KMS-11 (cell line): ENCODE measurements at regions not wholly inside any gene's neighbourhood (a gene's known extent, or its start where the extent isn't known, plus 50 kb on each side); places are given as distances from the start of the nearest gene placed in this dataset.

Experiments
- H2AFZ ChIP-seq: fragments of 200-600 bp; sonication (generic); 2 replicates; pipeline ENCODE4 v1.6.1; 2016; ENCODE audit warnings: antibody characterized with exemption, mixed run types, low read depth
- H3K27ac ChIP-seq: fragments of 200-600 bp; sonication (generic); 2 replicates; pipeline ENCODE4 v1.6.1; 2016; ENCODE audit warnings: mild to moderate bottlenecking, mixed run types
- H3K27me3 ChIP-seq: fragments of 200-600 bp; sonication (generic); 2 replicates; pipeline ENCODE4 v1.6.1; 2017; ENCODE audit warnings: mild to moderate bottlenecking, low read depth, mixed run types, moderate library complexity; ENCODE audit not compliant: insufficient read depth
- H3K36me3 ChIP-seq: fragments of 200-600 bp; sonication (generic); 2 replicates; pipeline ENCODE4 v1.6.1; 2017; ENCODE audit warnings: mild to moderate bottlenecking, mixed run types; ENCODE audit not compliant: insufficient read depth
- H3K4me1 ChIP-seq: fragments of 200-600 bp; sonication (generic); 2 replicates; pipeline ENCODE4 v1.6.1; 2016; ENCODE audit warnings: mild to moderate bottlenecking, low read depth, mixed run types; ENCODE audit not compliant: poor library complexity, severe bottlenecking
- H3K4me2 ChIP-seq: fragments of 200-600 bp; sonication (generic); 2 replicates; pipeline ENCODE4 v1.7.0; 2016; ENCODE audit warnings: mild to moderate bottlenecking, mixed run types
- H3K4me3 ChIP-seq: fragments of 200-600 bp; sonication (generic); IDR thresholded peaks from 2 replicates; pipeline ENCODE4 v1.6.1; 2017; ENCODE audit warnings: low read depth, low read length, mixed read lengths; ENCODE audit not compliant: insufficient read depth
- H3K79me2 ChIP-seq: fragments of 200-600 bp; sonication (generic); 2 replicates; pipeline ENCODE4 v1.6.1; 2016; ENCODE audit warnings: low read depth, mixed run types; ENCODE audit not compliant: insufficient read depth
- H3K9ac ChIP-seq: fragments of 200-600 bp; sonication (generic); 2 replicates; pipeline ENCODE4 v1.6.1; 2016; ENCODE audit warnings: mild to moderate bottlenecking, mixed run types
- H4K20me1 ChIP-seq: fragments of 200-600 bp; sonication (generic); 2 replicates; pipeline ENCODE4 v1.6.1; 2016; ENCODE audit warnings: mild to moderate bottlenecking, mixed run types; ENCODE audit not compliant: insufficient read depth
- TF ChIP-seq, protein P1 (sequence below): fragments of 200-600 bp; sonication (generic); conservative IDR thresholded peaks from 2 replicates; pipeline ENCODE4 v1.6.1; 2017; ENCODE audit warnings: low read depth, mild to moderate bottlenecking, antibody characterized with exemption, low read length, moderate library complexity, mixed read lengths

DNA sequence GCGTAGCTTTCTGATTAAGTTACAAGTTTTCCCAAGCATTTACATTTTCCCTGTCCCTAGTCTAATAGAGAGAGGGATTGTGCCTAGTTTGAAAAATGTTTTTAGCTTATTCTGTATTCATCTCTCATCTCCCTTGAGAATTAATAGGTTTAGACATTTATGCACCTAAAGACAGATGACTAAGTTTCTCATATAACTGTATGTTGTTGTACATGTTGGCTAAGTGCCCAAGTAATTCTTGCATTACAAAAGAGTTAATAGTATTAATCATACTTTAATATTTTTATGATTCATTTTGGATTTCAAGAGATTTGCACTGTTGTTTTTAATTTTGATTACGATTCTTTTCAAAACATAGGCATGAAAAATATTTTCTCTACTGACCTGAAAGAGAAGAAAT, 109.0 kb upstream of the TBL1XR1 start:
- H3K27ac ChIP-seq: no peak overlapping the region
- no peaks in the 10 kb centered on the region for H3K27me3 ChIP-seq
- H3K36me3 ChIP-seq: no peaks in the 10 kb centered on the region
- no peak overlapping the region for H3K4me3 ChIP-seq
- no peak overlapping the region for H2AFZ ChIP-seq
- H3K79me2 ChIP-seq: no peaks in the 10 kb centered on the region
- H4K20me1 ChIP-seq: no peaks in the 10 kb centered on the region
- H3K4me1 ChIP-seq: no peaks in the 10 kb centered on the region
- no peak overlapping the region for H3K4me2 ChIP-seq
- no peak overlapping the region for H3K9ac ChIP-seq
- TF ChIP-seq, protein P1, sequence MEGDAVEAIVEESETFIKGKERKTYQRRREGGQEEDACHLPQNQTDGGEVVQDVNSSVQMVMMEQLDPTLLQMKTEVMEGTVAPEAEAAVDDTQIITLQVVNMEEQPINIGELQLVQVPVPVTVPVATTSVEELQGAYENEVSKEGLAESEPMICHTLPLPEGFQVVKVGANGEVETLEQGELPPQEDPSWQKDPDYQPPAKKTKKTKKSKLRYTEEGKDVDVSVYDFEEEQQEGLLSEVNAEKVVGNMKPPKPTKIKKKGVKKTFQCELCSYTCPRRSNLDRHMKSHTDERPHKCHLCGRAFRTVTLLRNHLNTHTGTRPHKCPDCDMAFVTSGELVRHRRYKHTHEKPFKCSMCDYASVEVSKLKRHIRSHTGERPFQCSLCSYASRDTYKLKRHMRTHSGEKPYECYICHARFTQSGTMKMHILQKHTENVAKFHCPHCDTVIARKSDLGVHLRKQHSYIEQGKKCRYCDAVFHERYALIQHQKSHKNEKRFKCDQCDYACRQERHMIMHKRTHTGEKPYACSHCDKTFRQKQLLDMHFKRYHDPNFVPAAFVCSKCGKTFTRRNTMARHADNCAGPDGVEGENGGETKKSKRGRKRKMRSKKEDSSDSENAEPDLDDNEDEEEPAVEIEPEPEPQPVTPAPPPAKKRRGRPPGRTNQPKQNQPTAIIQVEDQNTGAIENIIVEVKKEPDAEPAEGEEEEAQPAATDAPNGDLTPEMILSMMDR: no peak

DNA sequence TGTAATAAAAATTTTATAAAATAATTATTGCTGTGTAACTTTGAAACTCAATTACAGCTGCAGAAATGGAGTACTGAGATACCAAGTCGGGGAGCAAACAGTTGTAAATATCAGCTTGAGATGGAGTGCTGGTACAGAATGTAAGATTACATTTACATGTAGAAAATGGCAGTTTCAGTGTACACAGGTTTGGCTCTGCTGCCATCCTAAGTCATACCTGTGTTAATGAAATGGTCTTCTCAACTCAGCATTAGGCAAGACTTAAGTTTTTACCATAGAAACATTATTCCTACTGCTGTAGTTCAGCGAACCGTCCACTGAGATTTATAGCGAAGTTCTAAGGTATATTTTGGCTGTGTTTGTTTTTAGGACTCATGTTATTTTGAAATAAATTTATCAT, 110.1 kb upstream of the TBL1XR1 start:
- H3K36me3 ChIP-seq: no peaks in the 10 kb centered on the region
- TF ChIP-seq, protein P1: no peak
- H3K27ac ChIP-seq: no peak overlapping the region
- no peaks in the 10 kb centered on the region for H3K27me3 ChIP-seq
- H3K4me2 ChIP-seq: no peak overlapping the region
- no peaks in the 10 kb centered on the region for H4K20me1 ChIP-seq
- H3K4me3 ChIP-seq: no peak overlapping the region
- H2AFZ ChIP-seq: no peak overlapping the region
- no peak overlapping the region for H3K9ac ChIP-seq
- H3K4me1 ChIP-seq: no peaks in the 10 kb centered on the region
- no peaks in the 10 kb centered on the region for H3K79me2 ChIP-seq

DNA sequence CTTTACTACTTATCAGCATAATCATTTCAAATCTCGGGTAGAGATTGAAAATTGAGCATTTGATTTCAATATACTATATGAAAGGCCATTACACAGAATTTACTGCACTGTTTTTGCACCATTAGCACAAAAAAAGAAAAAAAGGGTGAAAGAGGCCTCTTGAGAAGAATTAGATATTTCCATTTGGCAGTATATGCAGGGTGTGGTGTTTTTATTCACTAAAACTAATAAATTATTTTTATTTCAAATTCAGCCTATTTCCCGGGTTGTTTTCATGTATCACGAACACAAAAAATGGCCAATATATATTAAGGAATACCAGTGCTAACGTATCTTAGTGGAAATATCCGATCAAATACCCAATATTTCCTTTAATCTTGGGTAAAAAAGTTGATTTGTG, 110.5 kb upstream of the TBL1XR1 start:
- no peaks in the 10 kb centered on the region for H3K79me2 ChIP-seq

DNA sequence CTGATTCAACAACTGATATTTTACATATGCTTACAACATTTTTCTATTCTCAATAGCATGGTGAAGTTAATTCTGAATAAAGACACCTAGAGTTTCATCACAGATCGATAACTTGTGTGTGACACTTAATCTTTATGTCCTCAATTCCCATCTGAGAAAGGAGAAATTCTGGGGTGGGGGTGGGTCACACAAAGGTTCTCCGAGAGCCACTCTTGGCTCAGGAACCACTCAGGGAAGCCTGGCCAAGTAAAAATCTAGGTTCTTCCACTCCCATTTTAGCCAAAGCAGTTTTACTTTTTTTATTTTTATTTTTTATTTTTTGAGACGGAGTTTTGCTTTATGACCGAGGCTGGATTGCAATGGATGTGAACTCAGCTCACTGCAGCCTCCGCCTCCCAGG, 111.0 kb upstream of the TBL1XR1 start:
- Histone ChIP-seq H3K79me2 (no peaks in the 10 kb centered on the region), H3K4me2 (no peak overlapping the region), H3K27me3 (no peaks in the 10 kb centered on the region), H3K36me3 (no peaks in the 10 kb centered on the region), H2AFZ (no peak overlapping the region), H3K9ac (no peak overlapping the region), H4K20me1 (no peaks in the 10 kb centered on the region), H3K27ac (no peak overlapping the region), H3K4me1 (no peaks in the 10 kb centered on the region), H3K4me3 (no peak overlapping the region)
- TF ChIP-seq, protein P1: no peak

More for the DNA sequence above, 110.5 kb upstream of the TBL1XR1 start:
- Histone ChIP-seq H2AFZ (no peak overlapping the region), H3K27me3 (no peaks in the 10 kb centered on the region), H4K20me1 (no peaks in the 10 kb centered on the region), H3K4me2 (no peak overlapping the region), H3K27ac (no peak overlapping the region), H3K4me1 (no peaks in the 10 kb centered on the region), H3K36me3 (no peaks in the 10 kb centered on the region), H3K9ac (no peak overlapping the region), H3K4me3 (no peak overlapping the region)
- TF ChIP-seq, protein P1: no peak
